ENCODE measurements at regions not wholly inside any gene's neighbourhood (a gene's known extent, or its start where the extent isn't known, plus 50 kb on each side); places are given as distances from the start of the nearest gene placed in this dataset.

DNA sequence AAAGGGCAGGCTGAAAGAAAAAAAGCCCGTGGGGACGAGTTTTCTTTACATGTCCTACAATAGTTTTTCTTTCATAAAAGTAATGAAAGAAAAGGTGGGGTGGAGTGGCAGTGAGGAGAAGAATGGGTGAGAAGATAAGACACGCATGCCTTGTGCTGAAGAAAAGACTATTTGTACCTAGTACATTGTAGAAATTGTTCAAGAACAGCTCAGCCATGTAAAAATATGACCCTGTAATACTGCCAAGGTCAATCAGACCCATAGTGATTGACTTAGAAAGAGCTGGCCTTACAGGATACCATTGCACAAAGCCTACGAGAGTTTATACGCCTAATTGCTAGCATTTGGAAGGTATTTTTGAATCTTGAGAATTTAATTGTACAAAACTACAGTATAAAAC, 126.0 kb upstream of the NRIP1 start:
- no peaks in the 10 kb centered on the region for H3K36me3 Mint-ChIP-seq (ENCODE audit: unreplicated experiment)
- H3K9me3 Mint-ChIP-seq (ENCODE audit: unreplicated experiment): peaks cover 5% of the 10 kb centered on the region
- no peak overlapping the region for H3K4me3 Mint-ChIP-seq (ENCODE audit: unreplicated experiment)
- TF ChIP-seq, protein P1, sequence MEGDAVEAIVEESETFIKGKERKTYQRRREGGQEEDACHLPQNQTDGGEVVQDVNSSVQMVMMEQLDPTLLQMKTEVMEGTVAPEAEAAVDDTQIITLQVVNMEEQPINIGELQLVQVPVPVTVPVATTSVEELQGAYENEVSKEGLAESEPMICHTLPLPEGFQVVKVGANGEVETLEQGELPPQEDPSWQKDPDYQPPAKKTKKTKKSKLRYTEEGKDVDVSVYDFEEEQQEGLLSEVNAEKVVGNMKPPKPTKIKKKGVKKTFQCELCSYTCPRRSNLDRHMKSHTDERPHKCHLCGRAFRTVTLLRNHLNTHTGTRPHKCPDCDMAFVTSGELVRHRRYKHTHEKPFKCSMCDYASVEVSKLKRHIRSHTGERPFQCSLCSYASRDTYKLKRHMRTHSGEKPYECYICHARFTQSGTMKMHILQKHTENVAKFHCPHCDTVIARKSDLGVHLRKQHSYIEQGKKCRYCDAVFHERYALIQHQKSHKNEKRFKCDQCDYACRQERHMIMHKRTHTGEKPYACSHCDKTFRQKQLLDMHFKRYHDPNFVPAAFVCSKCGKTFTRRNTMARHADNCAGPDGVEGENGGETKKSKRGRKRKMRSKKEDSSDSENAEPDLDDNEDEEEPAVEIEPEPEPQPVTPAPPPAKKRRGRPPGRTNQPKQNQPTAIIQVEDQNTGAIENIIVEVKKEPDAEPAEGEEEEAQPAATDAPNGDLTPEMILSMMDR (IDR thresholded peaks at IDR 0.05): no peak
- H3K27ac Mint-ChIP-seq (ENCODE audit: unreplicated experiment): no peak overlapping the region
- DNase-seq (ENCODE audit: extremely low spot score, unreplicated experiment): no peak
- no peaks in the 10 kb centered on the region for H3K27me3 Mint-ChIP-seq (ENCODE audit: unreplicated experiment)
- H3K4me1 Mint-ChIP-seq (ENCODE audit: unreplicated experiment): no peaks in the 10 kb centered on the region

DNA sequence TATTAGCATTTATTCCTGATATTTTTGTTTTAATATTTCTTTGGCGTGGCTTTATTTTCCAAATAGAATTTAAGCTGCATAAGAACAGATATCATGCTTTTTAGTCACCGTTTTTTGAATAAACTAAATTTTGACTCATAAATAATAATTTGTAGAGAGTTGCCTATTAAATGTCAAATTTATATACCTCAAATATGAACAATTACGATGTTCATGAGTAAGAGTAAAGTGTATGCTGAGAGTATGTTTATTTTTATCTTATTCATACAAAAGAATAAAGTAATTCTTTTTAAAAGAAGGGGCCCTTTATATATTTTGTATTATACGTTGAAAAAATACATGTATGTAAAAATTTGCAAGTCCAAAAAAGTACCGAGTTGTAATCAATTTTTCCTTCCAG, 126.5 kb upstream of the NRIP1 start:
- no peaks in the 10 kb centered on the region for H3K4me1 Mint-ChIP-seq (ENCODE audit: unreplicated experiment)
- TF ChIP-seq, protein P1 (IDR thresholded peaks at IDR 0.05): no peak
- H3K27me3 Mint-ChIP-seq (ENCODE audit: unreplicated experiment): no peaks in the 10 kb centered on the region
- no peak for DNase-seq (ENCODE audit: extremely low spot score, unreplicated experiment)
- H3K4me3 Mint-ChIP-seq (ENCODE audit: unreplicated experiment): no peak overlapping the region
- H3K36me3 Mint-ChIP-seq (ENCODE audit: unreplicated experiment): no peaks in the 10 kb centered on the region
- H3K9me3 Mint-ChIP-seq (ENCODE audit: unreplicated experiment): peaks cover 5% of the 10 kb centered on the region
- H3K27ac Mint-ChIP-seq (ENCODE audit: unreplicated experiment): no peak overlapping the region

DNA sequence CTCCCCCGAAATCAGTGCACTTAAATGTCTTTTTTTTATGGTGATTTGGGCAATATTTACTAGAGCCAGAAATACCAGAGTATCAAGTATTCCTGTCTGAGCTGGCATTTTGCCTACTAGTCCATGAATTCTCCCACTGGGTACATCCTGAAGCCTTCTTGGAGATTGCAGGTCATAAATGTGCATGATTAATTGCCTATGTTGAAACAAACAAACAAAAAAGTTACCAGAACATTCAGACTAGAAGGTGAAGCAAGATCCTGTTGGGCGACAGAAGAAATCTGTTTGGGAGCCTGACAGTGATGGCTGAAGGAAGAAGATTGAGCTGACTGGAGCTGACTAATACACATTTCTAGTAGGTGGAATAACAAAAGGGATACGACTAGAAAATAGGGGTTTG, 127.4 kb upstream of the NRIP1 start:
- TF ChIP-seq, protein P1 (IDR thresholded peaks at IDR 0.05): no peak
- Mint-ChIP-seq H3K4me3 (ENCODE audit: unreplicated experiment) (no peak overlapping the region), H3K36me3 (ENCODE audit: unreplicated experiment) (no peaks in the 10 kb centered on the region), H3K27ac (ENCODE audit: unreplicated experiment) (no peak overlapping the region), H3K9me3 (ENCODE audit: unreplicated experiment) (peaks cover 5% of the 10 kb centered on the region), H3K4me1 (ENCODE audit: unreplicated experiment) (no peaks in the 10 kb centered on the region), H3K27me3 (ENCODE audit: unreplicated experiment) (no peaks in the 10 kb centered on the region)
- no peak for DNase-seq (ENCODE audit: extremely low spot score, unreplicated experiment)

DNA sequence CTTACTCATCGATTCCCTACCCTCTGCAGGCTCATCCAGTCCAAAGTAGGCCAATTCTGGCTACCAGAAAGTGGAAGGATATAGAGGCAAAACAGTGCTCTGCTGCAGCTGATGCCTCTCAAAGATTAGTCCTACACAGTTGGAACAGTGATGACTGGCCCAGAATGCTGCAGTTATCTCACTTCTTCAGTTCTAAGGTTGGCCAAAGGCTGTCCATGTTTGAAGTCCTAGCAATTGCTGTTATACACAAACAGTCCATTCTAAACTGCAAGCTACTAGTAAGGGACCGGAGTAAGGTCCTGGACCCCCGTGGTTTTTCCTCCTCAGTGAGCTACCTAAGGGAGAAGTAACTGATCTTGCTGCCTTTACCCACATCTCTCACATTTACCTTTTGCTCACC, 129.1 kb upstream of the NRIP1 start:
- no peaks in the 10 kb centered on the region for H3K4me1 Mint-ChIP-seq (ENCODE audit: unreplicated experiment)
- H3K4me3 Mint-ChIP-seq (ENCODE audit: unreplicated experiment): no peak overlapping the region
- DNase-seq (ENCODE audit: extremely low spot score, unreplicated experiment): no peak
- TF ChIP-seq, protein P1 (IDR thresholded peaks at IDR 0.05): no peak
- H3K27ac Mint-ChIP-seq (ENCODE audit: unreplicated experiment): no peak overlapping the region
- H3K36me3 Mint-ChIP-seq (ENCODE audit: unreplicated experiment): no peaks in the 10 kb centered on the region
- peaks cover 2% of the 10 kb centered on the region for H3K9me3 Mint-ChIP-seq (ENCODE audit: unreplicated experiment)
- H3K27me3 Mint-ChIP-seq (ENCODE audit: unreplicated experiment): no peaks in the 10 kb centered on the region

DNA sequence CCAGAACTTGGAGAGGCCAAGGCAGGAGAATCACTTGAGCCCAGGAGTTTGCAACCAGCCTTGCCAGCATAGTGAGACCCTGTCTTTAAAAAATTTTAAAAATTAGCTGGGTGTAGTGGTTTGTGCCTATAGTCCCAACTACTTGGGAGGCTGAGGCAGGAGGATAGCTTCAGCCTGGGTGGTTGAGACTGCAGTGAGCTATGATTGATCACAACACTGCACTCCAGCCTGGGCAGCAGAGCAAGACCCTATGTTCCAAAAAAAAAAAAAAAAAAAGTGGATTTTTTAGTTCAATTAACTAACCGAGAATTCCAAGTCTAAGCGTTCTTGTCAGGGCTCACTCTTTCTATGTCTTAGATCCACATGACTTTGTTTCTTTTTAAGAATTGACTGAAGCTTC, 130.3 kb upstream of the NRIP1 start:
- Mint-ChIP-seq H3K27me3 (ENCODE audit: unreplicated experiment) (no peaks in the 10 kb centered on the region), H3K27ac (ENCODE audit: unreplicated experiment) (no peak overlapping the region), H3K4me1 (ENCODE audit: unreplicated experiment) (no peaks in the 10 kb centered on the region), H3K36me3 (ENCODE audit: unreplicated experiment) (no peaks in the 10 kb centered on the region), H3K9me3 (ENCODE audit: unreplicated experiment) (no peaks in the 10 kb centered on the region), H3K4me3 (ENCODE audit: unreplicated experiment) (no peak overlapping the region)
- TF ChIP-seq, protein P1 (IDR thresholded peaks at IDR 0.05): no peak
- no peak for DNase-seq (ENCODE audit: extremely low spot score, unreplicated experiment)
